OCI-LY7 (cell line): ENCODE measurements at regions not wholly inside any gene's neighbourhood (a gene's known extent, or its start where the extent isn't known, plus 50 kb on each side); places are given as distances from the start of the nearest gene placed in this dataset.

Source experiments
- BruUV-seq: library from RNA; stranded (reverse); fragments of 400-500 nt; replicated peaks from 2 replicates; lab custom pipeline; 2021; lab: Mats Ljungman, UMichigan
- CTCF ChIA-PET: fragments of 300-600 bp; sonication (Branson Sonifier 250); formaldehyde crosslinking; loops from one replicate; lab custom pipeline; 2022; ENCODE audit warnings: antibody characterized with exemption; ENCODE audit not compliant: unreplicated experiment; lab: Charles Lee
- POLR2A ChIA-PET: fragments of 300-600 bp; sonication (Branson Sonifier 250); formaldehyde crosslinking; loops from one replicate; lab custom pipeline; 2022; ENCODE audit warnings: antibody characterized with exemption; lab: Charles Lee
- DNase-seq: peaks from one replicate; pipeline ENCODE4 v3.0.0-alpha.2; 2015; ENCODE audit warnings: low spot score
- H2AFZ ChIP-seq: fragments of 200-600 bp; sonication (generic), shearing (Covaris generic); 2 replicates; pipeline ENCODE4 v1.6.1; 2014; ENCODE audit warnings: mild to moderate bottlenecking, antibody characterized with exemption, low read length, moderate library complexity
- H3K27ac ChIP-seq: fragments of 200-600 bp; sonication (generic); 2 replicates; pipeline ENCODE4 v1.5.1; 2014; ENCODE audit warnings: mixed run types, low read depth, mild to moderate bottlenecking, moderate library complexity, low read length, inconsistent platforms; ENCODE audit not compliant: poor library complexity, severe bottlenecking
- H3K36me3 ChIP-seq: fragments of 200-600 bp; sonication (generic); 2 replicates; pipeline ENCODE4 v1.6.1; 2014; ENCODE audit warnings: mild to moderate bottlenecking, antibody characterized with exemption, low read length, moderate library complexity, mixed read lengths; ENCODE audit not compliant: insufficient read depth
- H3K4me1 ChIP-seq: fragments of 200-600 bp; sonication (generic); 2 replicates; pipeline ENCODE4 v1.5.1; 2014; ENCODE audit warnings: mild to moderate bottlenecking, low read length; ENCODE audit not compliant: insufficient read depth, poor library complexity, severe bottlenecking
- H3K4me2 ChIP-seq: fragments of 200-600 bp; sonication (generic); 2 replicates; pipeline ENCODE4 v1.6.1; 2014; ENCODE audit warnings: mild to moderate bottlenecking, low read length
- H3K4me3 ChIP-seq: fragments of 200-600 bp; sonication (generic); 2 replicates; pipeline ENCODE4 v1.5.1; 2014; ENCODE audit warnings: mild to moderate bottlenecking, low read depth, low read length; ENCODE audit not compliant: poor library complexity, severe bottlenecking
- H3K79me2 ChIP-seq: fragments of 200-600 bp; sonication (generic); 2 replicates; pipeline ENCODE4 v1.6.1; 2016; ENCODE audit warnings: low read depth, mild to moderate bottlenecking, low read length, moderate library complexity, mixed read lengths; ENCODE audit not compliant: insufficient read depth
- H3K9me2 ChIP-seq: fragments of 200-600 bp; sonication (generic); 2 replicates; pipeline ENCODE4 v1.6.1; 2016; ENCODE audit warnings: mild to moderate bottlenecking, low read length, mixed read lengths; ENCODE audit not compliant: insufficient read depth
- H3K9me3 ChIP-seq: fragments of 200-600 bp; sonication (generic); 2 replicates; pipeline ENCODE4 v1.6.1; 2014; ENCODE audit warnings: mild to moderate bottlenecking, mixed run types, low read length, mixed read lengths
- H4K20me1 ChIP-seq: fragments of 200-600 bp; sonication (generic); 2 replicates; pipeline ENCODE4 v1.6.1; 2014; ENCODE audit warnings: mild to moderate bottlenecking, antibody characterized with exemption, low read length, moderate library complexity, mixed read lengths; ENCODE audit not compliant: insufficient read depth
- EZH2phosphoT487 ChIP-seq: fragments of 200-600 bp; sonication (generic); IDR thresholded peaks from 2 replicates; pipeline ENCODE4 v1.6.1; 2018; ENCODE audit warnings: low read depth, borderline replicate concordance, mild to moderate bottlenecking, mixed run types, antibody characterized with exemption, low read length, moderate library complexity, mixed read lengths
- intact Hi-C: fragments of 100-400 bp; cut with micrococcal nuclease; formaldehyde crosslinking; loops from one replicate; pipeline ENCODE4 v1.10.0; 2022; ENCODE audit not compliant: unreplicated experiment
- TF ChIP-seq, protein P1 (sequence below): fragments of 200-600 bp; sonication (generic); conservative IDR thresholded peaks from 2 replicates; pipeline ENCODE4 v1.5.1; 2014; ENCODE audit warnings: mild to moderate bottlenecking, antibody characterized with exemption, low read length, moderate library complexity, mixed read lengths

DNA sequence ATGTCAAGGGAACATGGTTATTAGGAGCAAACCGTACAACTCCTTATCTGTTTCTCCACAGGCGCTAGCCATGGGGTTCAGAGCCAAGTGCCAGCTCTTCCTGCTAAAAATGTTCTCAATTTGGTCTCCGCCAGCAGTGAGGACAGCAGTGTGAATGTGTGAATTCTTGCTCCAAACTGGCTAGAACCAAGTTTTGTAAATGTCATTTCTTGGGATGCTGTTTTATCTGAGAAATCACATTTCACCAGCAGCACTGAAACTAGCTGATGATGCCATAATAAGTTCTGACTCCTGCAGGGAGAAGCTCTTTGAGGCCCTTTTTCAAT, 140.6 kb upstream of the LGALSL start:
- no peak for DNase-seq
- Histone ChIP-seq H3K9me2 (no peaks in the 10 kb centered on the region), H3K4me3 (no peak overlapping the region), H3K4me2 (no peak overlapping the region), H3K4me1 (peaks cover 23% of the 10 kb centered on the region), H3K27ac (no peak overlapping the region), H3K79me2 (no peaks in the 10 kb centered on the region), H3K36me3 (no peaks in the 10 kb centered on the region), H3K9me3 (no peaks in the 10 kb centered on the region), H2AFZ (no peak overlapping the region), H4K20me1 (no peaks in the 10 kb centered on the region)
- ChIA-PET POLR2A (no interaction called here), CTCF (no interaction called here)
- intact Hi-C loops, result no loop called here
- no peak for TF ChIP-seq EZH2phosphoT487
- TF ChIP-seq, protein P1, sequence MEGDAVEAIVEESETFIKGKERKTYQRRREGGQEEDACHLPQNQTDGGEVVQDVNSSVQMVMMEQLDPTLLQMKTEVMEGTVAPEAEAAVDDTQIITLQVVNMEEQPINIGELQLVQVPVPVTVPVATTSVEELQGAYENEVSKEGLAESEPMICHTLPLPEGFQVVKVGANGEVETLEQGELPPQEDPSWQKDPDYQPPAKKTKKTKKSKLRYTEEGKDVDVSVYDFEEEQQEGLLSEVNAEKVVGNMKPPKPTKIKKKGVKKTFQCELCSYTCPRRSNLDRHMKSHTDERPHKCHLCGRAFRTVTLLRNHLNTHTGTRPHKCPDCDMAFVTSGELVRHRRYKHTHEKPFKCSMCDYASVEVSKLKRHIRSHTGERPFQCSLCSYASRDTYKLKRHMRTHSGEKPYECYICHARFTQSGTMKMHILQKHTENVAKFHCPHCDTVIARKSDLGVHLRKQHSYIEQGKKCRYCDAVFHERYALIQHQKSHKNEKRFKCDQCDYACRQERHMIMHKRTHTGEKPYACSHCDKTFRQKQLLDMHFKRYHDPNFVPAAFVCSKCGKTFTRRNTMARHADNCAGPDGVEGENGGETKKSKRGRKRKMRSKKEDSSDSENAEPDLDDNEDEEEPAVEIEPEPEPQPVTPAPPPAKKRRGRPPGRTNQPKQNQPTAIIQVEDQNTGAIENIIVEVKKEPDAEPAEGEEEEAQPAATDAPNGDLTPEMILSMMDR, result no peak
- BruUV-seq, result no TSS peak

DNA sequence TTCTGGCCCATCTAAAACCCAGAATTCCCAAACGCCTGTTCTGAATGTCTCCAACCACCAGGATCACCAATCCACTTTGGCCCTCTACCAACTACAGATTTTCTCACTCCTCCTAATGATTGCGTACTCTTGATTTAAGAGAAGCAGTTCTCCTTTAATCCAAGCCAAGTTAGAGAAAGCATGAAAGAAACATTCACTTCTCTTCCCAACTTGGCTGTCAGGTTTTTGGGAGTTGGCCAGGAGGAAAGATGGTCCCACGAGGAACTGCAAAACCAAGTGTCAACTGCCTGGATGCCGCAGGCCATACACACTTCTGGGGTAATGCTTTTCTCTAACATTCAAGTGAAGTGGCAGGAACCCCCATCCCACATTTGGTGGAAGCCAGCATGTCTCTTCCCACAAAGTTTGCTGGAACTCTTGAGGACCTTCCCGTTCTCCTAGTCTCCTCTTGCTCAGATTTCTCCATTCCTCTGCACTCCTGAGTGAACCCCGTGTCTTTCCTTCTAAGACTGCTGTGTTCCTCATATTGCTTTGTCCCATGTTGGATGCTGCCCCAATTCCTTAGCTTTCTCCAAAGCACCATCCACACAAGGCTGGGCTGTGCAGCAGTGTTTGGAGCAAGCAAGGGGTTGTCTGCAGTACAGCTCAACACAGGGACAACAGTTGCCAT, 138.5 kb upstream of the LGALSL start:
- Histone ChIP-seq H3K79me2 (no peaks in the 10 kb centered on the region), H3K9me3 (peaks cover 3% of the 10 kb centered on the region; the same call in 1 of the 2 replicates), H3K9me2 (no peaks in the 10 kb centered on the region), H3K4me2 (no peak overlapping the region), H2AFZ (no peak overlapping the region), H4K20me1 (no peaks in the 10 kb centered on the region), H3K4me3 (no peak overlapping the region), H3K36me3 (no peaks in the 10 kb centered on the region), H3K27ac (no peak overlapping the region), H3K4me1 (peaks cover 28% of the 10 kb centered on the region)
- POLR2A ChIA-PET, result interaction anchor here (0.8 kb wide), 1 partner anchor 17 kb away, joined by 3 read pairs; no protein-coding TSS in a partner anchor
- no TSS peak for BruUV-seq
- CTCF ChIA-PET, result no interaction called here
- intact Hi-C loops, result no loop called here
- TF ChIP-seq EZH2phosphoT487, result no peak
- TF ChIP-seq, protein P1, result no peak
- no peak for DNase-seq
